DND-41 (cell line): ENCODE measurements at regions not wholly inside any gene's neighbourhood (a gene's known extent, or its start where the extent isn't known, plus 50 kb on each side); places are given as distances from the start of the nearest gene placed in this dataset.

ENCODE experiments used
- ATAC-seq: fragments of 200-7000 bp; cut with Tn5 transposase; 3 replicates; pipeline ENCODE4 v1.9.1; 2021; ENCODE audit warnings: low read depth; ENCODE audit not compliant: insufficient read depth
- DNase-seq: peaks from one replicate; pipeline ENCODE4 v3.0.0-alpha.2; 2020
- H2AFZ ChIP-seq: 2 replicates; pipeline ENCODE4 v1.6.0; 2012; ENCODE audit warnings: low read depth, low read length
- H3K27ac ChIP-seq: 2 replicates; pipeline ENCODE4 v1.5.1; 2012; ENCODE audit warnings: low read length, inconsistent platforms
- H3K27me3 ChIP-seq: fragments of 200-600 bp; sonication (generic); 2 replicates; pipeline ENCODE4 v1.6.0; 2012; ENCODE audit warnings: low read length, mild to moderate bottlenecking, inconsistent platforms; ENCODE audit not compliant: insufficient read depth, poor library complexity
- H3K36me3 ChIP-seq: 2 replicates; pipeline ENCODE4 v1.5.1; 2012; ENCODE audit warnings: low read length, inconsistent platforms; ENCODE audit not compliant: insufficient read depth
- H3K4me1 ChIP-seq: 2 replicates; pipeline ENCODE4 v1.5.1; 2012; ENCODE audit warnings: mild to moderate bottlenecking, low read length; ENCODE audit not compliant: insufficient read depth
- H3K4me2 ChIP-seq: 2 replicates; pipeline ENCODE4 v1.6.0; 2012; ENCODE audit warnings: mild to moderate bottlenecking, moderate library complexity, low read length, inconsistent platforms; ENCODE audit not compliant: insufficient read depth
- H3K4me3 ChIP-seq, 2 experiments: fragments of 200-600 bp in 1 of 2; shearing (Covaris generic) in 1 of 2; 2 replicates each; pipeline ENCODE4 v1.5.1; 2012 to 2016; ENCODE audit warnings: inconsistent platforms in 2 of 2, low read length in 2 of 2, mild to moderate bottlenecking in 2 of 2, low read depth in 1 of 2, moderate library complexity in 1 of 2
- H3K79me2 ChIP-seq: 2 replicates; pipeline ENCODE4 v1.6.0; 2012; ENCODE audit warnings: low read length, inconsistent platforms; ENCODE audit not compliant: insufficient read depth
- H3K9ac ChIP-seq: 2 replicates; pipeline ENCODE4 v1.6.0; 2012; ENCODE audit warnings: low read depth, mild to moderate bottlenecking, inconsistent platforms, low read length, moderate library complexity
- H3K9me3 ChIP-seq: 2 replicates; pipeline ENCODE4 v1.5.1; 2012; ENCODE audit warnings: low read length, moderate library complexity, mild to moderate bottlenecking, inconsistent platforms; ENCODE audit not compliant: insufficient read depth, severe bottlenecking
- H4K20me1 ChIP-seq: 2 replicates; pipeline ENCODE4 v1.6.0; 2012; ENCODE audit warnings: low read length; ENCODE audit not compliant: insufficient read depth
- EZH2 ChIP-seq: IDR thresholded peaks from 3 replicates; pipeline ENCODE4 v1.6.1; 2012; ENCODE audit warnings: borderline replicate concordance, low read depth, mild to moderate bottlenecking, moderate library complexity, low read length, inconsistent platforms; ENCODE audit not compliant: severe bottlenecking
- TF ChIP-seq, protein P1 (sequence below): IDR thresholded peaks from 2 replicates; pipeline ENCODE4 v1.5.1; 2012; ENCODE audit warnings: borderline replicate concordance, low read length, moderate library complexity, mild to moderate bottlenecking; ENCODE audit not compliant: poor library complexity, severe bottlenecking; ENCODE audit errors: extremely low read depth

DNA sequence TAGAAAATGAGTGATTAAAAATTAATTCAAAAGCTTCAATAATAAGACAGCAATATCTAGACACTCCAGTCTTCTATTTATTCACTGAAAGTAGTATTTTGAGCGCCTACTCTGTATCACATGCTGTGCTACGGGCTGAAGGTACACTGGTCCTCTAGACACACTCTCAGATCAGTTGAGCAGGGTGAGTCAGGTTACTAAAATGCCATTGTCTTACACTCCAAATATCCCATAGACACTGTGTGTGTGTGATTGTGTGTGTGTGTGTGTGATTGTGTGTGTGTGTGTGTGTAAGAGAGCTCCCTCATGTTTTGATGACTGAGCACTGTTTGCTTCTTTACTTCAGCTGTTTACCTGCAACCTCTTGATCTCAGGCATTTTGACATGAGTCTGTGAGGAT is 342.8 kb upstream of the BOD1L1 start:
- ATAC-seq: no peak

DNA sequence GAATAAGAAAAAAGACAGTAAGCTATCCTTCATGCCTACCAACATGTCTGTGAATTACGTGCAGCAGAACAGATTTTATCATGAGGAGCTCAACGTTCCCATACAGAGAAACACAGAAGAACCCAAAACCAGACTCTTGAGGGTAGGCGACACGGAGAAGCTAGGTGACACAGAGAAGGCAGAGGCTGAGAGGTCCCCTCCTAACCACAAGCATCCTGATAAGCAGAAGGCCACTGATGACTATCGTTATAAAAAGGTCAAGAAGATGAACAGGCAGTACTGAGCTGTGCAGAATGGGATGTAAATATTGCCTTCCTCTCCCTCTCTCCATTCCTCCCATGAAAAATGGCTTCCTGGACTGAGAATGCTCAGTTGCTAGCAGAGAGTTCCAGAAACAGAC is 350.2 kb upstream of the BOD1L1 start:
- Histone ChIP-seq H3K27me3 (no peaks in the 10 kb centered on the region), H3K79me2 (no peaks in the 10 kb centered on the region), H3K9me3 (no peaks in the 10 kb centered on the region), H4K20me1 (no peaks in the 10 kb centered on the region), H2AFZ (no peak overlapping the region), H3K27ac (no peak overlapping the region), H3K4me3 (no peak overlapping the region), H3K9ac (no peak overlapping the region), H3K4me1 (no peaks in the 10 kb centered on the region), H3K36me3 (no peaks in the 10 kb centered on the region), H3K4me2 (no peak overlapping the region)
- DNase-seq (no peak), ATAC-seq (no peak)
- TF ChIP-seq EZH2: no peak
- TF ChIP-seq, protein P1, sequence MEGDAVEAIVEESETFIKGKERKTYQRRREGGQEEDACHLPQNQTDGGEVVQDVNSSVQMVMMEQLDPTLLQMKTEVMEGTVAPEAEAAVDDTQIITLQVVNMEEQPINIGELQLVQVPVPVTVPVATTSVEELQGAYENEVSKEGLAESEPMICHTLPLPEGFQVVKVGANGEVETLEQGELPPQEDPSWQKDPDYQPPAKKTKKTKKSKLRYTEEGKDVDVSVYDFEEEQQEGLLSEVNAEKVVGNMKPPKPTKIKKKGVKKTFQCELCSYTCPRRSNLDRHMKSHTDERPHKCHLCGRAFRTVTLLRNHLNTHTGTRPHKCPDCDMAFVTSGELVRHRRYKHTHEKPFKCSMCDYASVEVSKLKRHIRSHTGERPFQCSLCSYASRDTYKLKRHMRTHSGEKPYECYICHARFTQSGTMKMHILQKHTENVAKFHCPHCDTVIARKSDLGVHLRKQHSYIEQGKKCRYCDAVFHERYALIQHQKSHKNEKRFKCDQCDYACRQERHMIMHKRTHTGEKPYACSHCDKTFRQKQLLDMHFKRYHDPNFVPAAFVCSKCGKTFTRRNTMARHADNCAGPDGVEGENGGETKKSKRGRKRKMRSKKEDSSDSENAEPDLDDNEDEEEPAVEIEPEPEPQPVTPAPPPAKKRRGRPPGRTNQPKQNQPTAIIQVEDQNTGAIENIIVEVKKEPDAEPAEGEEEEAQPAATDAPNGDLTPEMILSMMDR: no peak

More for the DNA sequence above, 342.8 kb upstream of the BOD1L1 start:
- H3K27me3 ChIP-seq: no peaks in the 10 kb centered on the region
- no peaks in the 10 kb centered on the region for H3K79me2 ChIP-seq
- H3K27ac ChIP-seq: no peak overlapping the region
- no peak overlapping the region for H3K4me2 ChIP-seq
- no peaks in the 10 kb centered on the region for H3K36me3 ChIP-seq
- no peak overlapping the region for H2AFZ ChIP-seq
- no peak overlapping the region for H3K4me3 ChIP-seq
- no peak for DNase-seq
- no peak overlapping the region for H3K9ac ChIP-seq
- TF ChIP-seq EZH2: no peak
- TF ChIP-seq, protein P1: no peak
- no peaks in the 10 kb centered on the region for H4K20me1 ChIP-seq
- no peaks in the 10 kb centered on the region for H3K4me1 ChIP-seq
- no peaks in the 10 kb centered on the region for H3K9me3 ChIP-seq

DNA sequence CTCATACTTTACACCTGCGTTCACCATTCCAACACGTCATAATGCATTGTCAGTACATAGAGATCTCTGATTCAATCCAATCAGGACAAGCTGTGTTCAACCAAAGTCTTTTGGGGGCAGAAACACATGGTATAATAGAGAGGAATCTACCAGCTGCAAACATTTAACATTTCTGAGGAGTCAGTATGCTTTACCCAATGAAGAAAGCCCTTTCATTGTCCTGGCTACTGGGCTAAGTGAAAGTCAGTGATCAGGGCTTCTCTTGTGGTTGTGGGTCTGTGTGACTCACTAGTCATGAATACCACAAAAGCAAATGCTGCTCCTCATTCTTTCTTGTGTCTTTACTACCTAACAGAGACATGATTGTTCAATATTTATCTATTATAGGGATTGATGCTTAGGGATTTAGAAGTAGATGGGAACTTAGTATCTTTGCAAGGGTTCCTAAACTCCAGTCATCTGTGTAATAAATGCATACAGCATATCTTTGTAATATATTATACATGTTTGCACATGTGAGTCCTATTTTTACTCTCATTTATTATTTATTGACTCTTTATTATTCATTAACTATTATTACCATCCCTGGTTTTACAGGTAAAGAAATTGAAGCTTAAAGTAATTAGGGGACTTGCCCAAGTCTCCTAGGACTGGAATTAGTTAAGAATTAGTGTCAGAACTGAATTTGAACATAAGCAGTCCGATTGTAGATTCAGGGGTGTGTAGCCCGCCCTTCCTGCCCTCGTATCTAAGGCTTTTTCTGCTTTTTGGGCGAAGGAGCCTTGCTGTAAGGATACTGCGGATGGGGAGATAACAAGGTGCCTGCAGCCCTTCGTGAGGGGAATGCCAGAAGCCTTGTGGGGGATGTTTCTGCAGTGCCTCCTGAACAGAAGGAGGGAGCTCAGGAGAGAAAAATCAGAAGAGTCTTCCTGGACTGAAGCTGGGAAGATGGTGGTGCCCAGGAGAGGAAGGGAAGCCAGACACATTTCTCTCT is 353.1 kb upstream of the BOD1L1 start:
- DNase-seq: no peak
- Histone ChIP-seq H3K36me3 (no peaks in the 10 kb centered on the region), H3K27me3 (no peaks in the 10 kb centered on the region), H3K27ac (no peak overlapping the region), H3K9me3 (no peaks in the 10 kb centered on the region), H3K79me2 (no peaks in the 10 kb centered on the region), H2AFZ (no peak overlapping the region), H3K4me3 (no peak overlapping the region), H3K9ac (no peak overlapping the region), H4K20me1 (no peaks in the 10 kb centered on the region), H3K4me2 (no peak overlapping the region), H3K4me1 (no peaks in the 10 kb centered on the region)
- no peak for TF ChIP-seq EZH2
- TF ChIP-seq, protein P1: no peak
- ATAC-seq: peak; percentile 44; the same call in 2 of the 3 replicates
